HEK293 (cell line): ENCODE measurements at regions not wholly inside any gene's neighbourhood (a gene's known extent, or its start where the extent isn't known, plus 50 kb on each side); places are given as distances from the start of the nearest gene placed in this dataset.

Source experiments
- CTCF ChIA-PET: fragments of 350-600 bp; formaldehyde crosslinking; extraction: SDS; loops from one replicate; lab custom pipeline; 2021; ENCODE audit warnings: antibody characterized with exemption; lab: Yijun Ruan, JAX
- POLR2A ChIA-PET: fragments of 300-600 bp; formaldehyde crosslinking; extraction: SDS; loops from one replicate; lab custom pipeline; 2020; ENCODE audit warnings: antibody characterized with exemption, inconsistent platforms; lab: Yijun Ruan, JAX
- H3K27ac ChIP-seq: fragments of 200-500 bp; sonication (Bioruptor generic); 2 replicates; pipeline ENCODE4 v1.5.1; 2014; ENCODE audit warnings: low read depth, low read length, control low read depth, inconsistent platforms; ENCODE audit errors: extremely low read depth
- H3K36me3 ChIP-seq, 2 experiments: fragments of 200-500 bp in 1 of 2; sonication (Bioruptor generic) in 1 of 2; 1 replicate in 1 of 2; 2 replicates in 1 of 2; pipeline ENCODE4 v1.5.1; 2014 to 2017; ENCODE audit warnings: inconsistent platforms in 2 of 2, low read length in 2 of 2; ENCODE audit not compliant: control insufficient read depth in 2 of 2, insufficient read depth in 1 of 2
- H3K4me1 ChIP-seq: fragments of 200-500 bp; sonication (Bioruptor generic); 2 replicates; pipeline ENCODE4 v1.5.1; 2014; ENCODE audit warnings: mild to moderate bottlenecking, low read length, inconsistent platforms; ENCODE audit not compliant: control insufficient read depth, insufficient read depth
- H3K4me3 ChIP-seq: 2 replicates; pipeline ENCODE4 v1.5.1; 2011; ENCODE audit warnings: low read depth, mild to moderate bottlenecking, control low read depth, low read length, moderate library complexity
- H3K9me3 ChIP-seq: fragments of 200-500 bp; sonication (Bioruptor generic); 2 replicates; pipeline ENCODE4 v1.5.1; 2014; ENCODE audit warnings: low read depth, low read length, inconsistent platforms; ENCODE audit not compliant: control insufficient read depth, insufficient read depth
- BCL11A ChIP-seq: fragments of 450-650 bp; formaldehyde crosslinking; IDR thresholded peaks from 2 replicates; pipeline ENCODE4 v1.5.1; 2016; ENCODE audit warnings: low read depth, missing biosample characterization, missing genetic modification characterization
- GLIS2 ChIP-seq: fragments of 450-650 bp; formaldehyde crosslinking; IDR thresholded peaks from 2 replicates; pipeline ENCODE4 v1.5.1; 2016; ENCODE audit warnings: missing biosample characterization, missing genetic modification characterization
- KLF16 ChIP-seq: fragments of 450-650 bp; formaldehyde crosslinking; IDR thresholded peaks from 2 replicates; pipeline ENCODE4 v1.5.1; 2017; ENCODE audit warnings: missing biosample characterization, missing genetic modification characterization
- MEIS1 ChIP-seq: sonication (generic); formaldehyde crosslinking; IDR thresholded peaks from 2 replicates; pipeline ENCODE4 v1.8.1; 2022; ENCODE audit warnings: missing genetic modification reagents, mild to moderate bottlenecking, borderline replicate concordance
- ZBTB48 ChIP-seq: fragments of 450-650 bp; formaldehyde crosslinking; IDR thresholded peaks from 2 replicates; pipeline ENCODE4 v1.5.1; 2016; ENCODE audit warnings: missing biosample characterization, missing genetic modification characterization
- ZIC2 ChIP-seq: fragments of 450-650 bp; formaldehyde crosslinking; IDR thresholded peaks from 2 replicates; pipeline ENCODE4 v1.5.1; 2016; ENCODE audit warnings: missing biosample characterization, missing genetic modification characterization
- ZNF133 ChIP-seq: fragments of 450-650 bp; formaldehyde crosslinking; IDR thresholded peaks from 2 replicates; pipeline ENCODE4 v1.5.1; 2016; ENCODE audit warnings: missing biosample characterization, missing genetic modification characterization
- ZNF155 ChIP-seq: fragments of 450-650 bp; formaldehyde crosslinking; IDR thresholded peaks from 2 replicates; pipeline ENCODE4 v1.5.1; 2016; ENCODE audit warnings: missing biosample characterization, missing genetic modification characterization
- ZNF184 ChIP-seq: fragments of 450-650 bp; IDR thresholded peaks from 2 replicates; pipeline ENCODE4 v1.5.1; 2018; ENCODE audit warnings: missing biosample characterization, mild to moderate bottlenecking, missing genetic modification characterization
- ZNF202 ChIP-seq: fragments of 450-650 bp; formaldehyde crosslinking; IDR thresholded peaks from 2 replicates; pipeline ENCODE4 v1.5.1; 2016; ENCODE audit warnings: missing biosample characterization, missing genetic modification characterization, borderline replicate concordance
- ZNF214 ChIP-seq: fragments of 450-650 bp; formaldehyde crosslinking; IDR thresholded peaks from 2 replicates; pipeline ENCODE4 v1.5.1; 2017; ENCODE audit warnings: missing biosample characterization, mild to moderate bottlenecking, missing genetic modification characterization, borderline replicate concordance
- ZNF223 ChIP-seq: fragments of 450-650 bp; formaldehyde crosslinking; IDR thresholded peaks from 2 replicates; pipeline ENCODE4 v1.5.1; 2016; ENCODE audit warnings: missing biosample characterization, missing genetic modification characterization
- ZNF311 ChIP-seq: fragments of 450-650 bp; formaldehyde crosslinking; IDR thresholded peaks from 2 replicates; pipeline ENCODE4 v1.5.1; 2017; ENCODE audit warnings: missing biosample characterization, missing genetic modification characterization, borderline replicate concordance
- ZNF335 ChIP-seq: fragments of 450-650 bp; formaldehyde crosslinking; conservative IDR thresholded peaks from 2 replicates; pipeline ENCODE4 v1.5.1; 2016; ENCODE audit warnings: missing biosample characterization, missing genetic modification characterization
- ZNF426 ChIP-seq: fragments of 450-650 bp; formaldehyde crosslinking; IDR thresholded peaks from 2 replicates; pipeline ENCODE4 v1.5.1; 2017; ENCODE audit warnings: missing biosample characterization, missing genetic modification characterization, mild to moderate bottlenecking, inconsistent platforms, moderate library complexity
- ZNF449 ChIP-seq: fragments of 450-650 bp; formaldehyde crosslinking; IDR thresholded peaks from 2 replicates; pipeline ENCODE4 v1.5.1; 2017; ENCODE audit warnings: missing biosample characterization, mild to moderate bottlenecking, missing genetic modification characterization, moderate library complexity
- ZNF488 ChIP-seq: fragments of 450-650 bp; formaldehyde crosslinking; IDR thresholded peaks from 2 replicates; pipeline ENCODE4 v1.5.1; 2016; ENCODE audit warnings: missing biosample characterization, missing genetic modification characterization
- ZNF585B ChIP-seq: fragments of 450-650 bp; formaldehyde crosslinking; IDR thresholded peaks from 2 replicates; pipeline ENCODE4 v1.5.1; 2016; ENCODE audit warnings: missing biosample characterization, missing genetic modification characterization
- ZNF596 ChIP-seq: fragments of 450-650 bp; IDR thresholded peaks from 2 replicates; pipeline ENCODE4 v1.5.0; 2018; ENCODE audit warnings: missing biosample characterization, mild to moderate bottlenecking, missing genetic modification characterization, moderate library complexity
- ZNF623 ChIP-seq: fragments of 450-650 bp; formaldehyde crosslinking; IDR thresholded peaks from 2 replicates; pipeline ENCODE4 v1.5.1; 2016; ENCODE audit warnings: missing biosample characterization, missing genetic modification characterization
- ZNF654 ChIP-seq: fragments of 450-650 bp; formaldehyde crosslinking; IDR thresholded peaks from 2 replicates; pipeline ENCODE4 v1.5.1; 2016; ENCODE audit warnings: low read depth, missing biosample characterization, missing genetic modification characterization
- ZNF664 ChIP-seq: fragments of 450-650 bp; formaldehyde crosslinking; IDR thresholded peaks from 2 replicates; pipeline ENCODE4 v1.5.1; 2016; ENCODE audit warnings: missing biosample characterization, missing genetic modification characterization
- ZNF692 ChIP-seq: fragments of 450-650 bp; formaldehyde crosslinking; IDR thresholded peaks from 2 replicates; pipeline ENCODE4 v1.5.1; 2016; ENCODE audit warnings: missing biosample characterization, missing genetic modification characterization
- ZNF76 ChIP-seq: fragments of 450-650 bp; formaldehyde crosslinking; IDR thresholded peaks from 2 replicates; pipeline ENCODE4; 2016; ENCODE audit warnings: low read depth, missing biosample characterization, missing genetic modification characterization, borderline replicate concordance
- ZNF785 ChIP-seq: fragments of 450-650 bp; formaldehyde crosslinking; IDR thresholded peaks from 2 replicates; pipeline ENCODE4 v1.5.1; 2016; ENCODE audit warnings: missing biosample characterization, missing genetic modification characterization
- ZXDB ChIP-seq: fragments of 450-650 bp; formaldehyde crosslinking; IDR thresholded peaks from 2 replicates; pipeline ENCODE4 v1.5.1; 2016; ENCODE audit warnings: missing biosample characterization, missing genetic modification characterization
- TF ChIP-seq, protein P1 (sequence below): fragments of 450-650 bp; formaldehyde crosslinking; IDR thresholded peaks from 2 replicates; pipeline ENCODE4 v1.5.1; 2017; ENCODE audit warnings: missing biosample characterization, missing genetic modification characterization
- TF ChIP-seq, protein P2 (sequence below): fragments of 450-650 bp; IDR thresholded peaks from 2 replicates; pipeline ENCODE4 v1.5.1; 2018; ENCODE audit warnings: missing biosample characterization, mild to moderate bottlenecking, missing genetic modification characterization

DNA sequence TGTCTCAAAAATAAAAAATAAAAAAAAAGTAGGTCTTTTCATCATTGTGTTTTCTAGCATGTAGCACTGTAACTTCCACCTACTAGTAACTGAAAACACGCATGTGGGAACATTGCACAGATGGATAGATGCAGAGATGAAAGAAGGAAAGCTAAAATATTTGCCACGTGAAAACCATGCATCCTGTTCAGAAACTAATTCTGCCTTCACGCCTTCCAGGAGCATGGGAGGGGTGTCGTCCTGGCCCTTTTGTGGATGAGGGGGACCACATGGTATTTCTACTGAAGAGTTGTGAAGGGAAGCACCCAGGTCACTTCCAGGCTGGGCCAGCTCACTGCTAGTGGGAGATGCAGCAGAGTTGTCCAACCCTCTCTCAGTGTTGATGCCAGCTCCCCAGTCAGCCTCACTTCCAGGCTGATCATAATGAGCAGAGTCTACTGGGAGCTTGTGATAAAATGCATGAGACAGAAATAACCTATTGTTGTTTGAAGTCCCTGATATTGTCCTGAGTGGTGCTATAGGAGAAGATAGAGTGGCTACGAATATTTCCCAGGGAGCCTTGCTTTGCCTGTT is 287.1 kb upstream of the CELF2 start:
- TF ChIP-seq ZNF654 (tag by site-specific recombination) (no peak), ZNF449 (tag by site-specific recombination) (no peak), ZNF133 (tag by site-specific recombination) (no peak), ZNF223 (tag by site-specific recombination) (no peak), ZNF596 (tag by site-specific recombination) (no peak), ZNF335 (tag by site-specific recombination) (no peak), MEIS1 (CRISPR knock-in tag) (no peak), ZNF785 (no peak), ZNF585B (tag by site-specific recombination) (no peak), ZNF426 (tag by site-specific recombination) (no peak), ZNF155 (tag by site-specific recombination) (no peak), ZNF184 (no peak), ZBTB48 (tag by site-specific recombination) (no peak), ZXDB (tag by site-specific recombination) (no peak)
- TF ChIP-seq, protein P1, sequence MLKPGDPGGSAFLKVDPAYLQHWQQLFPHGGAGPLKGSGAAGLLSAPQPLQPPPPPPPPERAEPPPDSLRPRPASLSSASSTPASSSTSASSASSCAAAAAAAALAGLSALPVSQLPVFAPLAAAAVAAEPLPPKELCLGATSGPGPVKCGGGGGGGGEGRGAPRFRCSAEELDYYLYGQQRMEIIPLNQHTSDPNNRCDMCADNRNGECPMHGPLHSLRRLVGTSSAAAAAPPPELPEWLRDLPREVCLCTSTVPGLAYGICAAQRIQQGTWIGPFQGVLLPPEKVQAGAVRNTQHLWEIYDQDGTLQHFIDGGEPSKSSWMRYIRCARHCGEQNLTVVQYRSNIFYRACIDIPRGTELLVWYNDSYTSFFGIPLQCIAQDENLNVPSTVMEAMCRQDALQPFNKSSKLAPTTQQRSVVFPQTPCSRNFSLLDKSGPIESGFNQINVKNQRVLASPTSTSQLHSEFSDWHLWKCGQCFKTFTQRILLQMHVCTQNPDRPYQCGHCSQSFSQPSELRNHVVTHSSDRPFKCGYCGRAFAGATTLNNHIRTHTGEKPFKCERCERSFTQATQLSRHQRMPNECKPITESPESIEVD (tag by site-specific recombination), result no peak
- H3K4me3 ChIP-seq, result no peak overlapping the region
- H3K36me3 ChIP-seq, result no peaks in the 10 kb centered on the region
- ChIA-PET CTCF (no interaction called here), POLR2A (no interaction called here)
- H3K4me1 ChIP-seq, result no peaks in the 10 kb centered on the region
- H3K27ac ChIP-seq, result no peak overlapping the region
- no peaks in the 10 kb centered on the region for H3K9me3 ChIP-seq

- Histone ChIP-seq H3K36me3 (no peaks in the 10 kb centered on the region), H3K9me3 (no peaks in the 10 kb centered on the region), H3K4me1 (no peaks in the 10 kb centered on the region), H3K27ac (no peak overlapping the region), H3K4me3 (no peak overlapping the region)
- ChIA-PET CTCF (no interaction called here), POLR2A (no interaction called here)
- TF ChIP-seq ZIC2 (tag by site-specific recombination) (no peak), ZNF214 (tag by site-specific recombination) (no peak), KLF16 (tag by site-specific recombination) (no peak), ZNF311 (tag by site-specific recombination) (no peak), ZNF692 (tag by site-specific recombination) (no peak), BCL11A (tag by site-specific recombination) (no peak), ZNF76 (tag by site-specific recombination) (no peak), ZNF488 (tag by site-specific recombination) (no peak), ZNF623 (tag by site-specific recombination) (no peak), ZNF664 (no peak), ZNF202 (tag by site-specific recombination) (no peak), GLIS2 (no peak)
- TF ChIP-seq, protein P2, sequence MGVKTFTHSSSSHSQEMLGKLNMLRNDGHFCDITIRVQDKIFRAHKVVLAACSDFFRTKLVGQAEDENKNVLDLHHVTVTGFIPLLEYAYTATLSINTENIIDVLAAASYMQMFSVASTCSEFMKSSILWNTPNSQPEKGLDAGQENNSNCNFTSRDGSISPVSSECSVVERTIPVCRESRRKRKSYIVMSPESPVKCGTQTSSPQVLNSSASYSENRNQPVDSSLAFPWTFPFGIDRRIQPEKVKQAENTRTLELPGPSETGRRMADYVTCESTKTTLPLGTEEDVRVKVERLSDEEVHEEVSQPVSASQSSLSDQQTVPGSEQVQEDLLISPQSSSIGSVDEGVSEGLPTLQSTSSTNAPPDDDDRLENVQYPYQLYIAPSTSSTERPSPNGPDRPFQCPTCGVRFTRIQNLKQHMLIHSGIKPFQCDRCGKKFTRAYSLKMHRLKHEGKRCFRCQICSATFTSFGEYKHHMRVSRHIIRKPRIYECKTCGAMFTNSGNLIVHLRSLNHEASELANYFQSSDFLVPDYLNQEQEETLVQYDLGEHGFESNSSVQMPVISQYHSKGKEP, result no peak
- TF ChIP-seq, protein P1 (tag by site-specific recombination), result no peak
These were observed 286.3 kb upstream of the CELF2 start for GRCh38 chr10:10731366-10731765.
